ENCODE measurements at regions not wholly inside any gene's neighbourhood (a gene's known extent, or its start where the extent isn't known, plus 50 kb on each side); places are given as distances from the start of the nearest gene placed in this dataset.

DNA sequence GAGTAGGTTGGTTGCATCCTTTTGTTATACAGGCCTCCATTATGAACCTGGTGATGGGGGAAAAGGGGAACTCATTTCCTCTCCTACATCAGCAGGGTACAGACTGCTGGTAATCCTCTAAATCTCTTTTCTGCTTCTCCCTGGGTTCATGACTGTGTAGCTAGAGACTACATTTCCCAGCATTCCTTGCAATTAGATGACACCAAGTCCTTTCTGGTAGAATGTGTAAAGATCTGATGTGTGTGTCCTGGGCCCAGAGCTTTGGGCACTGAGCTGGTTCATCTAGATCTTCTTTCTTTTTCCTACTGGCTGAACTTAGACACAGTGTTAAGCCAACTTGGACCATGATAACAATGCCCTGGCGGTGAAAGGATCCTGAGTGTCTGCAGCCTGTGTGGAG lies 104.7 kb upstream of the IFNGR1 start:
- TF ChIP-seq EZH2 (IDR thresholded peaks at IDR 0.05; ENCODE audit: low read depth, low read length, severe bottlenecking) (no peak), TAF1 (IDR thresholded peaks at IDR 0.05; ENCODE audit: low read depth, low read length) (no peak), CEBPB (IDR thresholded peaks at IDR 0.05; ENCODE audit: low read depth, low read length) (no peak)
- TF ChIP-seq, protein P1, sequence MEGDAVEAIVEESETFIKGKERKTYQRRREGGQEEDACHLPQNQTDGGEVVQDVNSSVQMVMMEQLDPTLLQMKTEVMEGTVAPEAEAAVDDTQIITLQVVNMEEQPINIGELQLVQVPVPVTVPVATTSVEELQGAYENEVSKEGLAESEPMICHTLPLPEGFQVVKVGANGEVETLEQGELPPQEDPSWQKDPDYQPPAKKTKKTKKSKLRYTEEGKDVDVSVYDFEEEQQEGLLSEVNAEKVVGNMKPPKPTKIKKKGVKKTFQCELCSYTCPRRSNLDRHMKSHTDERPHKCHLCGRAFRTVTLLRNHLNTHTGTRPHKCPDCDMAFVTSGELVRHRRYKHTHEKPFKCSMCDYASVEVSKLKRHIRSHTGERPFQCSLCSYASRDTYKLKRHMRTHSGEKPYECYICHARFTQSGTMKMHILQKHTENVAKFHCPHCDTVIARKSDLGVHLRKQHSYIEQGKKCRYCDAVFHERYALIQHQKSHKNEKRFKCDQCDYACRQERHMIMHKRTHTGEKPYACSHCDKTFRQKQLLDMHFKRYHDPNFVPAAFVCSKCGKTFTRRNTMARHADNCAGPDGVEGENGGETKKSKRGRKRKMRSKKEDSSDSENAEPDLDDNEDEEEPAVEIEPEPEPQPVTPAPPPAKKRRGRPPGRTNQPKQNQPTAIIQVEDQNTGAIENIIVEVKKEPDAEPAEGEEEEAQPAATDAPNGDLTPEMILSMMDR (IDR thresholded peaks at IDR 0.05; ENCODE audit: control extremely low read depth in 1 of 3, insufficient read depth in 1 of 3, low read depth in 1 of 3, low read length in 3 of 3): no peak
- TF ChIP-seq, protein P2, sequence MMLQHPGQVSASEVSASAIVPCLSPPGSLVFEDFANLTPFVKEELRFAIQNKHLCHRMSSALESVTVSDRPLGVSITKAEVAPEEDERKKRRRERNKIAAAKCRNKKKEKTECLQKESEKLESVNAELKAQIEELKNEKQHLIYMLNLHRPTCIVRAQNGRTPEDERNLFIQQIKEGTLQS (IDR thresholded peaks at IDR 0.05; ENCODE audit: insufficient read depth, low read depth, low read length): no peak

Measured in H1 (cell line).